ENCODE measurements at regions not wholly inside any gene's neighbourhood (a gene's known extent, or its start where the extent isn't known, plus 50 kb on each side); places are given as distances from the start of the nearest gene placed in this dataset.

- DNase-seq = no peak
Measured at GRCh38 chr1:208420696-208421095, 176.5 kb upstream of the PLXNA2 start.

GRCh38 chr1:208421486-208421885 lies 177.3 kb upstream of the PLXNA2 start:
- no peak for DNase-seq

GRCh38 chr1:208423526-208423925 lies 179.3 kb upstream of the PLXNA2 start:
- no peak for DNase-seq

- DNase-seq = no peak
Measured at GRCh38 chr1:208425096-208425495, 180.9 kb upstream of the PLXNA2 start.

- DNase-seq = no peak
Measured at GRCh38 chr1:208430220-208430619, 186.0 kb upstream of the PLXNA2 start.

- DNase-seq = no peak
Measured at GRCh38 chr1:208431721-208432120, 187.5 kb upstream of the PLXNA2 start.

- DNase-seq = no peak
Measured at GRCh38 chr1:208432346-208432745, 188.2 kb upstream of the PLXNA2 start.

GRCh38 chr1:208433086-208433485 lies 188.9 kb upstream of the PLXNA2 start:
- DNase-seq = no peak

- no peak for DNase-seq
Measured at GRCh38 chr1:208433971-208434370, 189.8 kb upstream of the PLXNA2 start.

- no peak for DNase-seq
Measured at GRCh38 chr1:208437401-208437800, 193.2 kb upstream of the PLXNA2 start.

GRCh38 chr1:208438112-208438699 lies 194.0 kb upstream of the PLXNA2 start:
- DNase-seq = peak; percentile 20

- no peak for DNase-seq
Measured at GRCh38 chr1:208445758-208446203, 201.6 kb upstream of the PLXNA2 start.

- DNase-seq = no peak
Measured at GRCh38 chr1:208446271-208446691, 202.1 kb upstream of the PLXNA2 start.

GRCh38 chr1:208448425-208448824 lies 204.2 kb upstream of the PLXNA2 start:
- no peak for DNase-seq

- DNase-seq = no peak
Measured at GRCh38 chr1:208449951-208450350, 205.8 kb upstream of the PLXNA2 start.

GRCh38 chr1:208450958-208451357 lies 206.8 kb upstream of the PLXNA2 start:
- no peak for DNase-seq

- no peak for DNase-seq
Measured at GRCh38 chr1:208455821-208456220, 211.6 kb upstream of the PLXNA2 start.

GRCh38 chr1:208456487-208456886 lies 212.3 kb upstream of the PLXNA2 start:
- DNase-seq = no peak

GRCh38 chr1:208460823-208461222 lies 216.6 kb upstream of the PLXNA2 start:
- DNase-seq = no peak

GRCh38 chr1:208461680-208462079 lies 217.5 kb upstream of the PLXNA2 start:
- DNase-seq = no peak

GRCh38 chr1:208462761-208463160 lies 218.6 kb upstream of the PLXNA2 start:
- no peak for DNase-seq

GRCh38 chr1:208465266-208465665 lies 221.1 kb upstream of the PLXNA2 start:
- DNase-seq = no peak

- no peak for DNase-seq
Measured at GRCh38 chr1:208465786-208466590, 221.8 kb upstream of the PLXNA2 start.

- DNase-seq = no peak
Measured at GRCh38 chr1:208467151-208467780, 223.1 kb upstream of the PLXNA2 start.

All from NCI-H187 treated with DMSO at 0.1 percent for 48 hours (cell line).